Liver (tissue), 3 donors: ENCODE measurements at regions not wholly inside any gene's neighbourhood (a gene's known extent, or its start where the extent isn't known, plus 50 kb on each side); places are given as distances from the start of the nearest gene placed in this dataset.

ENCODE experiments used
- ATF3 ChIP-seq: IDR thresholded peaks from 2 replicates; pipeline ENCODE4 v1.6.1; 2016; ENCODE audit warnings: antibody characterized with exemption
- CTCF ChIP-seq: fragments of 150-350 bp; IDR thresholded peaks from 2 replicates; pipeline ENCODE4 v1.5.1; 2017; ENCODE audit warnings: improper control_type of control experiment, low read depth, low read length; ENCODE audit not compliant: missing input control
- EGR1 ChIP-seq, 2 donors: IDR thresholded peaks; 2 replicates each; pipeline ENCODE4 v1.6.1; 2016 to 2018; ENCODE audit warnings: antibody characterized with exemption in 2 of 2, low read depth in 2 of 2
- GABPA ChIP-seq, 2 donors: IDR thresholded peaks in 1 of 2; conservative IDR thresholded peaks in 1 of 2; 2 replicates each; pipeline ENCODE4 v1.6.1; 2016; ENCODE audit warnings: antibody characterized with exemption in 2 of 2, mild to moderate bottlenecking in 1 of 2, moderate library complexity in 1 of 2
- JUND ChIP-seq, 2 donors: IDR thresholded peaks; 2 replicates each; pipeline ENCODE4 v1.6.1; 2016; ENCODE audit warnings: antibody characterized with exemption in 2 of 2
- MAX ChIP-seq: IDR thresholded peaks from 2 replicates; pipeline ENCODE4 v1.6.1; 2016; ENCODE audit warnings: antibody characterized with exemption
- RAD21 ChIP-seq, 2 donors: IDR thresholded peaks; 2 replicates each; pipeline ENCODE4 v1.6.1; 2016; ENCODE audit warnings: antibody characterized with exemption in 2 of 2, mild to moderate bottlenecking in 2 of 2
- REST ChIP-seq: IDR thresholded peaks from 2 replicates; pipeline ENCODE4 v1.6.1; 2016; ENCODE audit warnings: antibody characterized with exemption, mild to moderate bottlenecking
- SP1 ChIP-seq: IDR thresholded peaks from 2 replicates; pipeline ENCODE4 v1.6.1; 2018; ENCODE audit warnings: antibody characterized with exemption, mild to moderate bottlenecking
- TAF1 ChIP-seq: conservative IDR thresholded peaks from 2 replicates; pipeline ENCODE4 v1.6.1; 2016; ENCODE audit warnings: antibody characterized with exemption, mild to moderate bottlenecking
- YY1 ChIP-seq: IDR thresholded peaks from 2 replicates; pipeline ENCODE4 v1.6.1; 2016; ENCODE audit warnings: antibody characterized with exemption, mild to moderate bottlenecking
- ZBTB33 ChIP-seq: IDR thresholded peaks from 2 replicates; pipeline ENCODE4 v1.6.1; 2016; ENCODE audit warnings: antibody characterized with exemption
- donor health status: healthy.
- donor health status: healthy.

- TF ChIP-seq SP1 (no peak), ZBTB33 (no peak), GABPA (IDR thresholded peaks at IDR 0.05 in 1 of 2, conservative IDR thresholded peaks at IDR 0.05 in 1 of 2) (no peak), CTCF (no peak), REST (no peak), RAD21 (IDR thresholded peaks at IDR 0.05) (no peak), EGR1 (IDR thresholded peaks at IDR 0.05; ENCODE audit: low read depth in 2 of 2) (no peak), MAX (no peak), YY1 (no peak), JUND (IDR thresholded peaks at IDR 0.05) (no peak), ATF3 (no peak), TAF1 (no peak)
Measured at GRCh38 chr2:144621266-144621665, 101.3 kb upstream of the ZEB2 start.
